Activated CD8-positive, alpha-beta T cell treated with anti-CD3 and anti-CD28 coated beads for 36 hours (primary cell): ENCODE measurements at regions not wholly inside any gene's neighbourhood (a gene's known extent, or its start where the extent isn't known, plus 50 kb on each side); places are given as distances from the start of the nearest gene placed in this dataset.

Source experiments
- ATAC-seq: fragments of 200-7000 bp; cut with Tn5 transposase; one replicate; pipeline ENCODE4 v1.10.0; 2021; ENCODE audit warnings: mild to moderate bottlenecking, moderate library complexity
- CTCF ChIA-PET: fragments of 350-600 bp; sonication (Branson Sonifier 250); formaldehyde crosslinking; loops from one replicate; lab custom pipeline; 2021; ENCODE audit warnings: antibody characterized with exemption; lab: Charles Lee
- POLR2A ChIA-PET: fragments of 350-600 bp; sonication (Branson Sonifier 250); formaldehyde crosslinking; loops from one replicate; lab custom pipeline; 2021; ENCODE audit warnings: antibody characterized with exemption; lab: Charles Lee
- DNase-seq: peaks from one replicate; pipeline ENCODE4 v3.0.0-alpha.2; 2020
- H3K27ac Mint-ChIP-seq: one replicate; pipeline ENCODE4 v1.8.0; 2021; ENCODE audit warnings: mild to moderate bottlenecking, mixed read lengths
- H3K27me3 Mint-ChIP-seq: one replicate; pipeline ENCODE4 v1.8.0; 2021; ENCODE audit warnings: mixed read lengths
- H3K36me3 Mint-ChIP-seq: one replicate; pipeline ENCODE4 v1.8.0; 2021; ENCODE audit warnings: low read depth, mixed read lengths
- H3K4me1 Mint-ChIP-seq: one replicate; pipeline ENCODE4 v1.8.0; 2021; ENCODE audit warnings: low read depth, mixed read lengths
- H3K4me3 Mint-ChIP-seq: one replicate; pipeline ENCODE4 v1.8.0; 2021; ENCODE audit warnings: mild to moderate bottlenecking, moderate library complexity, mixed read lengths
- H3K9me3 Mint-ChIP-seq: one replicate; pipeline ENCODE4 v1.8.0; 2021; ENCODE audit warnings: mixed read lengths
- intact Hi-C: fragments of 100-400 bp; cut with micrococcal nuclease; formaldehyde crosslinking; loops from one replicate; pipeline ENCODE4 v1.10.0; 2022
- TF ChIP-seq, protein P1 (sequence below): fragments of 200-600 bp; IDR thresholded peaks from one replicate; pipeline ENCODE4 v1.8.0; 2022; ENCODE audit warnings: antibody characterized with exemption, mild to moderate bottlenecking

DNA sequence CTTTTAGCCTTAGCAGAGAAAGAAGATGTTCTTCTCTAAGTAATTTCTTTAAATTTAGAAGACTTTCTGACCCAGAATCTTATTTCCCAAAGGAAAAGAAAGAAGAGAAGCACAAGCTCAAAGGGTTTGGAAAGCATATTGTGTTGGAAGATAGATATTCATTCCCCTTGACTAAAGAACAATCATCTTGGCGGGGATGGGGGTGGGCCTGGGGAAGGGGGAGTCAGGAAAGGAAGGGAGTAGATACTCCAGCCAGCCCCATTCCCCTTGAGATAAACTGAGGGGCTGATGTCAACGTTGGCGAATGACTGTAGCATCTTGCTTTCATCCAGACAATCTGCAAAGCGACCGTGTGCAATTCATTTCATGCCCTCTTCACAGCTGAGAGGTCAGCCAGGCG is 66.5 kb upstream of the SIPA1L2 start:
- Mint-ChIP-seq H3K36me3 (no peaks in the 10 kb centered on the region), H3K4me1 (no peaks in the 10 kb centered on the region), H3K4me3 (no peak overlapping the region), H3K9me3 (no peaks in the 10 kb centered on the region), H3K27me3 (peaks cover 3% of the 10 kb centered on the region), H3K27ac (no peak overlapping the region)
- ATAC-seq: no peak
- CTCF ChIA-PET: no interaction called here
- TF ChIP-seq, protein P1, sequence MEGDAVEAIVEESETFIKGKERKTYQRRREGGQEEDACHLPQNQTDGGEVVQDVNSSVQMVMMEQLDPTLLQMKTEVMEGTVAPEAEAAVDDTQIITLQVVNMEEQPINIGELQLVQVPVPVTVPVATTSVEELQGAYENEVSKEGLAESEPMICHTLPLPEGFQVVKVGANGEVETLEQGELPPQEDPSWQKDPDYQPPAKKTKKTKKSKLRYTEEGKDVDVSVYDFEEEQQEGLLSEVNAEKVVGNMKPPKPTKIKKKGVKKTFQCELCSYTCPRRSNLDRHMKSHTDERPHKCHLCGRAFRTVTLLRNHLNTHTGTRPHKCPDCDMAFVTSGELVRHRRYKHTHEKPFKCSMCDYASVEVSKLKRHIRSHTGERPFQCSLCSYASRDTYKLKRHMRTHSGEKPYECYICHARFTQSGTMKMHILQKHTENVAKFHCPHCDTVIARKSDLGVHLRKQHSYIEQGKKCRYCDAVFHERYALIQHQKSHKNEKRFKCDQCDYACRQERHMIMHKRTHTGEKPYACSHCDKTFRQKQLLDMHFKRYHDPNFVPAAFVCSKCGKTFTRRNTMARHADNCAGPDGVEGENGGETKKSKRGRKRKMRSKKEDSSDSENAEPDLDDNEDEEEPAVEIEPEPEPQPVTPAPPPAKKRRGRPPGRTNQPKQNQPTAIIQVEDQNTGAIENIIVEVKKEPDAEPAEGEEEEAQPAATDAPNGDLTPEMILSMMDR: no peak
- POLR2A ChIA-PET: no interaction called here
- DNase-seq: no peak
- intact Hi-C loops: no loop called here

DNA sequence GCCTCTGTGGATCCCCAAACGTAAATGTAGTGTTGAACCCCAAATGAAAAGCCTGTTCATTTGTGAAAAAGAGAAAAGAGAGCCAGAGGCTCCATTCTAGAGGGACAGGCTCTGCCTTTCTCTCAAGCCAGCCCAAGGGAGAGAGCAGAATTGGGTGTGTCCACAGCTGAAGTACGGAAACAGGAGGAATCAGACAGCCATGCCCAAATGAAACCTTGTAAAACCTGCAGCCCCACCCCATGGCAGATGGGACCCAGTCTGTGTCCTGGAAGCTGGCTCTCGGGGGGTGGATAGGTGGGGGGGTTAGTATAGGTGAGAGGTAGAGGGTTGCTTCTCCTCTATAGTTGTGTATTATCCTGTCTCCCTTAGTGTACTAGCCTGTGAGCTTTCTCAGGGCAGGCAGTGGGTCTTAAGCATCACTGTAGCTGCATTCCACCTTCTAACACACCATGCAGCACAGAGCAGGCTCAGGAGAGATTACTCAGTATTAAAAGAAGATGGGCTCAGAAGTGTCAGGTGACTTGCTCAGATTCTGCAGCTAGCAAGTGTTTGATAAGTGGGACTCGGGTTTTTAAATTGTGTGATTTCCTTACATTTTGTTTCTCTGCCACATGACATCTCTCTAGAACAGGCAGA is 67.4 kb upstream of the SIPA1L2 start:
- Mint-ChIP-seq H3K9me3 (no peaks in the 10 kb centered on the region), H3K4me3 (no peak overlapping the region), H3K27ac (no peak overlapping the region), H3K4me1 (no peaks in the 10 kb centered on the region), H3K36me3 (no peaks in the 10 kb centered on the region), H3K27me3 (peaks cover 3% of the 10 kb centered on the region)
- no peak for ATAC-seq
- POLR2A ChIA-PET: no interaction called here
- CTCF ChIA-PET: interaction anchor here (0.8 kb wide), 1 partner anchor 19 kb away, joined by 3 read pairs; no protein-coding TSS in a partner anchor
- TF ChIP-seq, protein P1: no peak
- no peak for DNase-seq
- intact Hi-C loops: no loop called here

DNA sequence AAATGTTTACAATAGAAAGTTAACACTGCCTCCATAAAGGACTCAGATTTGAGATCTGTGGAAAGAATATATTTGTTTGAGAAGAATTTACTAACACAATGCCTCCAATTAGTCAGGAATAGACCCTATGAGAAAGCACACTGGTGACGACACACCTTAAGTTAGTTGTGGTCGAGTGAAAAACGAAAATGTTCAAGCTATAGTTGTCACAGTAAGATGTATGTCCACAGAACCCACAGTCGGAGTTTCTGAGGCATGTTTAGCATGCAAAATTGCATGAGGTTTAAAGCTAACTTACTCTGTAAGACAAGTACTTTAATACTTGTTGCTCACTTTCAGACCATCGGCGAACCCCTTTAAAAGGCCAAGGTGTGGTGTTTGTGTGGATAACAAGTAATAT is 69.9 kb upstream of the SIPA1L2 start:
- no peaks in the 10 kb centered on the region for H3K36me3 Mint-ChIP-seq
- ChIA-PET POLR2A (no interaction called here), CTCF (no interaction called here)
- H3K9me3 Mint-ChIP-seq: no peaks in the 10 kb centered on the region
- H3K27me3 Mint-ChIP-seq: no peaks in the 10 kb centered on the region
- peaks cover 2% of the 10 kb centered on the region for H3K4me1 Mint-ChIP-seq
- ATAC-seq (no peak), DNase-seq (no peak)
- TF ChIP-seq, protein P1: no peak
- no peak overlapping the region for H3K4me3 Mint-ChIP-seq
- H3K27ac Mint-ChIP-seq: no peak overlapping the region
- intact Hi-C loops: no loop called here

DNA sequence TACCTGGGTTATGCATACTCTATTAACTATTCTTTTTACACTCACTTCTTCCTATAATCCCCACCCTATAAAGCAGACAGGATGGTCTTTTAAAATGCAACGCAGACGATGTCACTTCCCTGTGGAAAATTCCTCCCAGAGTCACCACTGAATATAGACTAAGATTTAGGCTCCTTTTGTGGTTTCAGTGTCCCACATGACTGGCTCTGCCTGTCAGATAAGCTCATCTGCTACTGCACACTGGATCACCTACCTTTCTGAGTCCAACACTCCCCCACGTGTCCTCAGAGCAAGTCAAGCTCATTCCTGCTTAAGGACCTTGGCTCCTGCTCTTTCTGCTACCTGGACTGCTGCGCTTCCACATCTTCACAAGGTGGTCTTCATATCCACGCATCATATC is 73.0 kb upstream of the SIPA1L2 start:
- no peak for DNase-seq
- H3K9me3 Mint-ChIP-seq: no peaks in the 10 kb centered on the region
- H3K36me3 Mint-ChIP-seq: no peaks in the 10 kb centered on the region
- H3K27me3 Mint-ChIP-seq: no peaks in the 10 kb centered on the region
- ATAC-seq: no peak
- peaks cover 4% of the 10 kb centered on the region for H3K4me1 Mint-ChIP-seq
- TF ChIP-seq, protein P1: no peak
- POLR2A ChIA-PET: no interaction called here
- CTCF ChIA-PET: no interaction called here
- intact Hi-C loops: no loop called here
- no peak overlapping the region for H3K27ac Mint-ChIP-seq
- H3K4me3 Mint-ChIP-seq: no peak overlapping the region

DNA sequence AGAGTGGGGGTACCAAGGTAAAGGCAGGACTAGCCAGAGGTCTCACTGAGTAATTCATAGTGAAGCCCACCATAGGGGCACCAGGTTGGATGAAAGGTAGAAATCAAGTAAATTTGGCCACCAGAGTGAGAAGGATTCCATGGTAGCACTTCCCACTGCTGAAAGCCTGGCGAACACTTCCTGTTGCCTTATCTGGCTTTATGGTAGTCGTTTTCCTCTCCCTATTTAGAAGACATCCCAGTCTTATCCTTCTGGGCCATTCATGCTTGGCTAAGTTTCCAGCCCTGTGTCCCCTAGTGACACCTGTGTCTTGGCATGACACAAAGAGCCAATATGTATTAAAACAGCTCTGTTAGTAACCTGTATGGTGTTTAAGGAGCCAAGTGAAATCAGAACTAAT is 74.3 kb upstream of the SIPA1L2 start:
- ChIA-PET POLR2A (no interaction called here), CTCF (interaction anchor here (0.7 kb wide), 1 partner anchor 19 kb away, joined by 3 read pairs; no protein-coding TSS in a partner anchor)
- no peak overlapping the region for H3K27ac Mint-ChIP-seq
- intact Hi-C loops: no loop called here
- H3K36me3 Mint-ChIP-seq: no peaks in the 10 kb centered on the region
- no peak overlapping the region for H3K4me3 Mint-ChIP-seq
- ATAC-seq (no peak), DNase-seq (no peak)
- no peaks in the 10 kb centered on the region for H3K9me3 Mint-ChIP-seq
- TF ChIP-seq, protein P1: no peak
- H3K4me1 Mint-ChIP-seq: peaks cover 4% of the 10 kb centered on the region
- no peaks in the 10 kb centered on the region for H3K27me3 Mint-ChIP-seq
